ENCODE measurements at regions not wholly inside any gene's neighbourhood (a gene's known extent, or its start where the extent isn't known, plus 50 kb on each side); places are given as distances from the start of the nearest gene placed in this dataset.
"Not testable (repeated sequence)": the region's sequence is repeated elsewhere in the genome, so short reads cannot be mapped to it uniquely, and the experiment has no call there.

DNA sequence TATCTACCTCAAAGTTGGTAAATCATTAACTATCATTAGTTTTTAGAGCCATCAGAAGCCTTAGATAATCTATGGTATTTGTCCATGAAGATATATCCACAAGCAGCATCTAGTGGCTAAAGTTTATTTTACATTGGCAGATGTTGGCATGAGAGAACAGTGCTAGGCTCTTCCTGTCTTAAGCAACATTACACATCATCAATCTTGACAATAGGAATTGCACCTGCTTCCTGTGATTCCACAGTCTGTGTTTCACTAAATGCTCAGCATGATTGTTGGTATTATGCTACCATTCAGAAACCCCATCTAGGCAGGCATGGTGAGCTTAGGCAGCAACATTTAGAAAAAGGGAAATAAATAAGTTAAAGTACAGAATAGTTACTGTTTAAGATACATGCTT is 246.6 kb downstream of the SLCO4C1 start:
- ChIA-PET CTCF (no interaction called here), POLR2A (no interaction called here)
- TF ChIP-seq, protein P1, sequence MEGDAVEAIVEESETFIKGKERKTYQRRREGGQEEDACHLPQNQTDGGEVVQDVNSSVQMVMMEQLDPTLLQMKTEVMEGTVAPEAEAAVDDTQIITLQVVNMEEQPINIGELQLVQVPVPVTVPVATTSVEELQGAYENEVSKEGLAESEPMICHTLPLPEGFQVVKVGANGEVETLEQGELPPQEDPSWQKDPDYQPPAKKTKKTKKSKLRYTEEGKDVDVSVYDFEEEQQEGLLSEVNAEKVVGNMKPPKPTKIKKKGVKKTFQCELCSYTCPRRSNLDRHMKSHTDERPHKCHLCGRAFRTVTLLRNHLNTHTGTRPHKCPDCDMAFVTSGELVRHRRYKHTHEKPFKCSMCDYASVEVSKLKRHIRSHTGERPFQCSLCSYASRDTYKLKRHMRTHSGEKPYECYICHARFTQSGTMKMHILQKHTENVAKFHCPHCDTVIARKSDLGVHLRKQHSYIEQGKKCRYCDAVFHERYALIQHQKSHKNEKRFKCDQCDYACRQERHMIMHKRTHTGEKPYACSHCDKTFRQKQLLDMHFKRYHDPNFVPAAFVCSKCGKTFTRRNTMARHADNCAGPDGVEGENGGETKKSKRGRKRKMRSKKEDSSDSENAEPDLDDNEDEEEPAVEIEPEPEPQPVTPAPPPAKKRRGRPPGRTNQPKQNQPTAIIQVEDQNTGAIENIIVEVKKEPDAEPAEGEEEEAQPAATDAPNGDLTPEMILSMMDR (IDR thresholded peaks at IDR 0.05; ENCODE audit: control extremely low read depth, extremely low read depth, low read depth, missing control alignments): no peak
- no peak for DNase-seq (ENCODE audit: extremely low spot score)

DNA sequence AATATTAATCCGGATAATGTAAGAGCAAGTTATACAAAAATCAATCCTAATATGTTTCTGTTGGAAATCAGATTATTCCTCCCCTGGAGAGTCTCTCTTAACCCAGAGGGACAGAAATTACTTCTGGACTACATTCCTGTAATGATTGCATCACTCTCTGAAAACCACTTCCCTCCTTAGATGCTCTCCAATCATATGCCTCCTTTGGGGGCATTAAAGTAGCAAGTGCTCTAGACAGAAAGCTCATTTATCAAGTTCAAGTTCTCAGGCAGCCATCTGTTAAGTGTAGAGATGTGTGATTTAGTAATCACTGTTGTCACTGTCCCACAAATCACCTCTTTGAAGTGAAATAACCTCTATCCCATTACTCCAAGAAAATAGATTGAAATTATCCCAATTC is 247.1 kb downstream of the SLCO4C1 start:
- ChIA-PET CTCF (no interaction called here), POLR2A (no interaction called here)
- no peak for DNase-seq (ENCODE audit: extremely low spot score)
- TF ChIP-seq, protein P1 (IDR thresholded peaks at IDR 0.05; ENCODE audit: control extremely low read depth, extremely low read depth, low read depth, missing control alignments): no peak

DNA sequence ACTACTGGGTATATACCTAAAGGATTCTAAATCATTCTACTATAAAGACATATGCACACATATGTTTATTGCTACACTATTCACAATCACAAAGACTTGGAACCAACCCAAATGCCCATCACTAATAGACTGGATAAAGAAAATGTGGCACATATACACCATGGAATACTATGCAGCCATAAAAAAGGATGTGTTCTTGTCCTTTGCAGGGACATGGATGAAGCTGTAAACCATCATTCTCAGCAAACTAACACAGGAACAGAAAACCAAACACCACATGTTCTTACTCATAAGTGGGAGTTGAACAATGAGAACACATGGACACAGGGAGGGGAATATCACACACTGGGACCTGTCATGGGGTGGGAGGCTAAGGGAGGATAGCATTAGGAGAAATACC is 249.0 kb downstream of the SLCO4C1 start:
- POLR2A ChIA-PET; DNase-seq (ENCODE audit: extremely low spot score): not testable (repeated sequence)
- CTCF ChIA-PET: interaction anchor here (1.1 kb wide), 1 partner anchor 26 kb away, joined by 3 read pairs; no protein-coding TSS in a partner anchor

DNA sequence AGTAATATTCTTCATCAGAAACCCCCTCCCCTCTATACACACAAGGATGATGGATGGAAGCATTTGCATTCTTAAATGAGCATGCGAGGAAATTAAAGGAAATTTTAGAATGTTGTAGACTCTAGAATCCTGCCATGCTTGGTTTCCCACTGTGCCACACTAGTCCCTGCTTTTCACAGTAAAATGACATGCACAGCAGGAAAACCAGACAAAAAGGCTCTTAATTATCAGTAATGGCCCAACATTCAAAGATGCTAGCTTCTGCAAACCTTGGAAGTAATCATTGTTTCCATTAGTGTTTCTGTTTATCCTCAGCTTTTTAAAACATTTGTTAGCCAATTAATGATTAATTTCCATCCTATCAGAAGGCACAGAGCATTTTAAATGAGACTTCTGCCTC is 255.8 kb downstream of the SLCO4C1 start:
- CTCF ChIA-PET: no interaction called here
- POLR2A ChIA-PET: no interaction called here
- TF ChIP-seq, protein P1 (IDR thresholded peaks at IDR 0.05; ENCODE audit: control extremely low read depth, extremely low read depth, low read depth, missing control alignments): no peak
- DNase-seq (ENCODE audit: extremely low spot score): no peak

DNA sequence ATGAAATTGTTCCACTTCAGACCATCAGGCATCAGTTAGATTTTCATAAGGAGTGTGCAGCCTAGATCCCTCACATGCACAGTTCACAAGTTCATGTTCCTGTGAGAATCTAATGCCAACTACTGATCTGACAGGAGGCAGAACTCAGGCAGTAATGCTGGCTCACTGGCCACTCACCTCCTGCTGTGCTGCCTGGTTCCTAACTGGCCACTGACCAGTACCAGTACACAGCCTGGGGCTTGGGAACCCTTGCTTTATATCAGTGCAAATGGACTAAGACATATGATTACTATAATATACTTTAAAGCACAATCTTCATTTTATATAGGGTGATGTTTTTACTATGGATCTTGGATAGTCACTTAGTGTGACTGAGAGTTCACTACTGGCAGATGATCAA is 259.2 kb downstream of the SLCO4C1 start:
- ChIA-PET CTCF (no interaction called here), POLR2A (no interaction called here)
- DNase-seq (ENCODE audit: extremely low spot score): no peak
- TF ChIP-seq, protein P1 (IDR thresholded peaks at IDR 0.05; ENCODE audit: control extremely low read depth, extremely low read depth, low read depth, missing control alignments): no peak

DNA sequence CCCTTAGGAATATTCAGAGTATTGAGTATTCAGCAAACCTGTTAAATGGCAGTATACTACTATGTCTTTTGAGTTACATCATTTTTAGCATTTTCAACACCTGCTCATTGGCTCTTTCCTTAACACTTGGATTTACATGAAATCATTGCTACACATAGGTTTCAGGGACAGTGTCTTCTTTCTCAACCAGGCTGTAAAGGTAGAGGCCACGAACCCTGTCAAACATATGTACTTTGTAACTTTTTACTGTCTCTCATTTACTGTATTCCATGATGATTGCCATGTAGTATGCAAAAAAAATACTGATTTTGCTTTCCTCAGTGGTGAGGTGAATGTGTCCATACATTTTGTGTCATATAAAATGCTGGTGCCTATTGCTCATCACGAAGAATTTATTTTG is 264.4 kb downstream of the SLCO4C1 start:
- no peak for DNase-seq (ENCODE audit: extremely low spot score)
- TF ChIP-seq, protein P1 (IDR thresholded peaks at IDR 0.05; ENCODE audit: control extremely low read depth, extremely low read depth, low read depth, missing control alignments): no peak
- ChIA-PET POLR2A (no interaction called here), CTCF (interaction anchor here (1.2 kb wide), 1 partner anchor 42 kb away, joined by 3 read pairs; no protein-coding TSS in a partner anchor)

DNA sequence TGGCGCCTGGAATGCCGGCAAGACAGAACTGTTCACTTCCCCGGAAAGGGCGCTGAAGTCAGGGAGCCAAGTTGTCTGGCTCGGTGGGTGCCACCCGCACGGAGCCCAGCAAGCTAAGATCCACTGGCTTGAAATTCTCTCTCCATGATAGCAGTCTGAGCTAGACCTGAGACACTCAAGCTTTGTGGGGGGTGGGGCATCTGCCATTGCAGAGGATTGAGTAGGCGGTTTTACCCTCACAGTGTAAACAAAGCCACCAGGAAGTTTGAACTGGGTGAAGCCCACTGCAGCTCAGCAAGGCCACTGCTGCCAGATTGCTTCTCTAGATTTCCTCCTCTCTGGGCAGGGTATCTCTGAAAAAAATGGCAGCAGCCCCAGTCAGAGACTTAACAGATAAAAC is 277.4 kb downstream of the SLCO4C1 start:
- ChIA-PET CTCF (interaction anchor here (1.4 kb wide), 1 partner anchor 26 kb away, joined by 3 read pairs; no protein-coding TSS in a partner anchor), POLR2A (no interaction called here)
- TF ChIP-seq, protein P1 (IDR thresholded peaks at IDR 0.05; ENCODE audit: control extremely low read depth, extremely low read depth, low read depth, missing control alignments): no peak
- DNase-seq (ENCODE audit: extremely low spot score): no peak
